ENCODE measurements at regions not wholly inside any gene's neighbourhood (a gene's known extent, or its start where the extent isn't known, plus 50 kb on each side); places are given as distances from the start of the nearest gene placed in this dataset.

- no peak for TF ChIP-seq ZNF512 (CRISPR knock-in tag; IDR thresholded peaks at IDR 0.05; ENCODE audit: borderline replicate concordance)
- TF ChIP-seq CTCF (IDR thresholded peaks at IDR 0.05): no peak
- TF ChIP-seq JUN (CRISPR knock-in tag; IDR thresholded peaks at IDR 0.05): no peak
- TF ChIP-seq CREB1 (CRISPR knock-in tag; IDR thresholded peaks at IDR 0.05): no peak
- TF ChIP-seq ZNF219 (CRISPR knock-in tag; IDR thresholded peaks at IDR 0.05; ENCODE audit: borderline replicate concordance): no peak
- no peak for TF ChIP-seq FOXJ3 (CRISPR knock-in tag; IDR thresholded peaks at IDR 0.05; ENCODE audit: borderline replicate concordance)
- no peak for TF ChIP-seq NFATC4 (CRISPR knock-in tag; IDR thresholded peaks at IDR 0.05)
- no peak for TF ChIP-seq IRF1 (CRISPR knock-in tag; IDR thresholded peaks at IDR 0.05)
- TF ChIP-seq NR2C2 (CRISPR knock-in tag; IDR thresholded peaks at IDR 0.05): no peak
- TF ChIP-seq ESRRA (CRISPR knock-in tag; IDR thresholded peaks at IDR 0.05; ENCODE audit: borderline replicate concordance): no peak
- TF ChIP-seq USF1 (CRISPR knock-in tag; IDR thresholded peaks at IDR 0.05): no peak
Observed at GRCh38 chr11:86738568-86738967, 61.8 kb upstream of the PRSS23 start.
